ENCODE measurements at regions not wholly inside any gene's neighbourhood (a gene's known extent, or its start where the extent isn't known, plus 50 kb on each side); places are given as distances from the start of the nearest gene placed in this dataset.

- TF ChIP-seq POLR2A (IDR thresholded peaks at IDR 0.05) = no peak
- TF ChIP-seq CTCF (IDR thresholded peaks at IDR 0.05) = no peak
Measured at GRCh38 chr6:126546541-126547120, 206.7 kb downstream of the CENPW start.
